ENCODE measurements at regions not wholly inside any gene's neighbourhood (a gene's known extent, or its start where the extent isn't known, plus 50 kb on each side); places are given as distances from the start of the nearest gene placed in this dataset.

GRCh38 chr2:221662689-221663391 is 90.7 kb upstream of the EPHA4 start:
- no peaks in the 10 kb centered on the region for H4K20me1 ChIP-seq (ENCODE audit: insufficient read depth)
- H3K4me1 ChIP-seq (ENCODE audit: insufficient read depth): no peaks in the 10 kb centered on the region
- no peaks in the 10 kb centered on the region for H3K36me3 ChIP-seq (ENCODE audit: low read depth)
- WGBS, 2 experiments (ENCODE audit: low coverage in 1 of 2, low lambda C conversion rate in 2 of 2, missing lambda C conversion rate in 2 of 2): 16 to 25% methylated on average over 3 of the region's 3 CpGs
- no peak overlapping the region for H3K9ac ChIP-seq
- no peak overlapping the region for H3K4me3 ChIP-seq
- no peaks in the 10 kb centered on the region for H3F3A ChIP-seq (ENCODE audit: insufficient read depth)
- H2AFZ ChIP-seq: no peak overlapping the region
- no peak overlapping the region for H3K4me2 ChIP-seq (ENCODE audit: unreplicated experiment)
- H3K27ac ChIP-seq: no peak overlapping the region
- H3K9me2 ChIP-seq (ENCODE audit: insufficient read depth): no peaks in the 10 kb centered on the region
- no peaks in the 10 kb centered on the region for H3K9me3 ChIP-seq (ENCODE audit: low read depth)
- no peaks in the 10 kb centered on the region for H3K27me3 ChIP-seq (replicated peaks; ENCODE audit: insufficient read depth)
- no peaks in the 10 kb centered on the region for H3K79me2 ChIP-seq (ENCODE audit: insufficient read depth)
- in situ Hi-C loops (cut with MboI): no loop called here
- TF ChIP-seq EZH2 (IDR thresholded peaks at IDR 0.05; ENCODE audit: insufficient read depth, poor library complexity, severe bottlenecking) (no peak), EZH2phosphoT487 (IDR thresholded peaks at IDR 0.05; ENCODE audit: insufficient read depth, low read depth) (no peak)
- no peak for DNase-seq

DNA sequence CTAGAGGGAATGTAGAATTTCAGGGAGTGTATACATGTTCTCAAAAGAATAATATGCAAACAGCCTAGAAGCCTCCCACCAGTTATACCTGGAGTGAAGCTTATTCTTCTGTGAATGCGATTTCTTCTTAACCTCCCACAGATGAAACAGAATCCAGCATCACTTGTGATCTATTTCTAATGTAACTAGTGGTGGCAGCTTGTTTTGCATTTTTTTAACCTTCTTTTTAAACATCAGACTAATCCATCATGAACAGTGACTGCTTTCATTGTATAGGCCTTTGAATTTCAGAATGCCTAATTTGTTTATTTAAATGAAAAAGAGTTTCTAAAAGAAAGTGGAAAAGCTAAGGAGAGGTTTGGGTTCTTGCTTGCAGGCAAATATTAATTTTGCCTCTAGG is 85.7 kb upstream of the EPHA4 start:
- no peaks in the 10 kb centered on the region for H4K20me1 ChIP-seq (ENCODE audit: insufficient read depth)
- H3K36me3 ChIP-seq (ENCODE audit: low read depth): no peaks in the 10 kb centered on the region
- no peaks in the 10 kb centered on the region for H3F3A ChIP-seq (ENCODE audit: insufficient read depth)
- WGBS, 2 experiments (ENCODE audit: low coverage in 1 of 2, low lambda C conversion rate in 2 of 2, missing lambda C conversion rate in 2 of 2): 37 to 48% methylated on average over 1 of the region's 1 CpG
- H2AFZ ChIP-seq: no peak overlapping the region
- no peaks in the 10 kb centered on the region for H3K79me2 ChIP-seq (ENCODE audit: insufficient read depth)
- peaks cover 21% of the 10 kb centered on the region; the same call in 1 of the 2 replicates for H3K27me3 ChIP-seq (replicated peaks; ENCODE audit: insufficient read depth)
- DNase-seq: no peak
- H3K9me3 ChIP-seq (ENCODE audit: low read depth): no peaks in the 10 kb centered on the region
- H3K27ac ChIP-seq: no peak overlapping the region
- no peak overlapping the region for H3K4me2 ChIP-seq (ENCODE audit: unreplicated experiment)
- no peak overlapping the region for H3K4me3 ChIP-seq
- TF ChIP-seq EZH2phosphoT487 (IDR thresholded peaks at IDR 0.05; ENCODE audit: insufficient read depth, low read depth): no peak
- no peak for TF ChIP-seq EZH2 (IDR thresholded peaks at IDR 0.05; ENCODE audit: insufficient read depth, poor library complexity, severe bottlenecking)
- no peaks in the 10 kb centered on the region for H3K4me1 ChIP-seq (ENCODE audit: insufficient read depth)
- in situ Hi-C loops (cut with MboI): no loop called here
- no peak overlapping the region for H3K9ac ChIP-seq
- H3K9me2 ChIP-seq (ENCODE audit: insufficient read depth): no peaks in the 10 kb centered on the region

- no peak for DNase-seq
- Histone ChIP-seq H3K9me3 (ENCODE audit: low read depth) (no peaks in the 10 kb centered on the region), H3K79me2 (ENCODE audit: insufficient read depth) (no peaks in the 10 kb centered on the region), H2AFZ (no peak overlapping the region), H3K9ac (no peak overlapping the region), H3K27me3 (replicated peaks; ENCODE audit: insufficient read depth) (peaks cover 21% of the 10 kb centered on the region; the same call in 1 of the 2 replicates), H3F3A (ENCODE audit: insufficient read depth) (no peaks in the 10 kb centered on the region), H3K27ac (no peak overlapping the region), H3K4me2 (ENCODE audit: unreplicated experiment) (no peak overlapping the region), H3K9me2 (ENCODE audit: insufficient read depth) (no peaks in the 10 kb centered on the region), H3K4me3 (no peak overlapping the region), H4K20me1 (ENCODE audit: insufficient read depth) (no peaks in the 10 kb centered on the region), H3K36me3 (ENCODE audit: low read depth) (no peaks in the 10 kb centered on the region), H3K4me1 (ENCODE audit: insufficient read depth) (no peaks in the 10 kb centered on the region)
- in situ Hi-C loops (cut with MboI): no loop called here
- WGBS, 2 experiments (ENCODE audit: low coverage in 1 of 2, low lambda C conversion rate in 2 of 2, missing lambda C conversion rate in 2 of 2): 34 to 39% methylated on average over 3 of the region's 3 CpGs
- TF ChIP-seq EZH2phosphoT487 (IDR thresholded peaks at IDR 0.05; ENCODE audit: insufficient read depth, low read depth): no peak
- TF ChIP-seq EZH2 (IDR thresholded peaks at IDR 0.05; ENCODE audit: insufficient read depth, poor library complexity, severe bottlenecking): no peak
These were observed 83.2 kb upstream of the EPHA4 start for GRCh38 chr2:221655300-221655699.

GRCh38 chr2:221653182-221653581 is 81.1 kb upstream of the EPHA4 start:
- in situ Hi-C loops (cut with MboI): no loop called here
- Histone ChIP-seq H3K36me3 (ENCODE audit: low read depth) (no peaks in the 10 kb centered on the region), H3K27ac (no peak overlapping the region), H3F3A (ENCODE audit: insufficient read depth) (no peaks in the 10 kb centered on the region), H3K4me1 (ENCODE audit: insufficient read depth) (no peaks in the 10 kb centered on the region), H3K4me2 (ENCODE audit: unreplicated experiment) (no peak overlapping the region), H3K9me3 (ENCODE audit: low read depth) (no peaks in the 10 kb centered on the region), H3K9ac (no peak overlapping the region), H3K9me2 (ENCODE audit: insufficient read depth) (no peaks in the 10 kb centered on the region), H3K4me3 (no peak overlapping the region), H3K79me2 (ENCODE audit: insufficient read depth) (no peaks in the 10 kb centered on the region), H3K27me3 (replicated peaks; ENCODE audit: insufficient read depth) (peaks cover 21% of the 10 kb centered on the region; the same call in 1 of the 2 replicates), H4K20me1 (ENCODE audit: insufficient read depth) (no peaks in the 10 kb centered on the region), H2AFZ (no peak overlapping the region)
- no peak for DNase-seq
- 0% methylated on average over 1 of the region's 1 CpG for WGBS, 2 experiments (ENCODE audit: low coverage in 1 of 2, low lambda C conversion rate in 2 of 2, missing lambda C conversion rate in 2 of 2)
- TF ChIP-seq EZH2 (IDR thresholded peaks at IDR 0.05; ENCODE audit: insufficient read depth, poor library complexity, severe bottlenecking) (no peak), EZH2phosphoT487 (IDR thresholded peaks at IDR 0.05; ENCODE audit: insufficient read depth, low read depth) (no peak)
